ENCODE measurements at regions not wholly inside any gene's neighbourhood (a gene's known extent, or its start where the extent isn't known, plus 50 kb on each side); places are given as distances from the start of the nearest gene placed in this dataset.

GRCh38 chr14:97697772-97698171, 900.6 kb downstream of the VRK1 start (continued):
- TF ChIP-seq, protein P1, sequence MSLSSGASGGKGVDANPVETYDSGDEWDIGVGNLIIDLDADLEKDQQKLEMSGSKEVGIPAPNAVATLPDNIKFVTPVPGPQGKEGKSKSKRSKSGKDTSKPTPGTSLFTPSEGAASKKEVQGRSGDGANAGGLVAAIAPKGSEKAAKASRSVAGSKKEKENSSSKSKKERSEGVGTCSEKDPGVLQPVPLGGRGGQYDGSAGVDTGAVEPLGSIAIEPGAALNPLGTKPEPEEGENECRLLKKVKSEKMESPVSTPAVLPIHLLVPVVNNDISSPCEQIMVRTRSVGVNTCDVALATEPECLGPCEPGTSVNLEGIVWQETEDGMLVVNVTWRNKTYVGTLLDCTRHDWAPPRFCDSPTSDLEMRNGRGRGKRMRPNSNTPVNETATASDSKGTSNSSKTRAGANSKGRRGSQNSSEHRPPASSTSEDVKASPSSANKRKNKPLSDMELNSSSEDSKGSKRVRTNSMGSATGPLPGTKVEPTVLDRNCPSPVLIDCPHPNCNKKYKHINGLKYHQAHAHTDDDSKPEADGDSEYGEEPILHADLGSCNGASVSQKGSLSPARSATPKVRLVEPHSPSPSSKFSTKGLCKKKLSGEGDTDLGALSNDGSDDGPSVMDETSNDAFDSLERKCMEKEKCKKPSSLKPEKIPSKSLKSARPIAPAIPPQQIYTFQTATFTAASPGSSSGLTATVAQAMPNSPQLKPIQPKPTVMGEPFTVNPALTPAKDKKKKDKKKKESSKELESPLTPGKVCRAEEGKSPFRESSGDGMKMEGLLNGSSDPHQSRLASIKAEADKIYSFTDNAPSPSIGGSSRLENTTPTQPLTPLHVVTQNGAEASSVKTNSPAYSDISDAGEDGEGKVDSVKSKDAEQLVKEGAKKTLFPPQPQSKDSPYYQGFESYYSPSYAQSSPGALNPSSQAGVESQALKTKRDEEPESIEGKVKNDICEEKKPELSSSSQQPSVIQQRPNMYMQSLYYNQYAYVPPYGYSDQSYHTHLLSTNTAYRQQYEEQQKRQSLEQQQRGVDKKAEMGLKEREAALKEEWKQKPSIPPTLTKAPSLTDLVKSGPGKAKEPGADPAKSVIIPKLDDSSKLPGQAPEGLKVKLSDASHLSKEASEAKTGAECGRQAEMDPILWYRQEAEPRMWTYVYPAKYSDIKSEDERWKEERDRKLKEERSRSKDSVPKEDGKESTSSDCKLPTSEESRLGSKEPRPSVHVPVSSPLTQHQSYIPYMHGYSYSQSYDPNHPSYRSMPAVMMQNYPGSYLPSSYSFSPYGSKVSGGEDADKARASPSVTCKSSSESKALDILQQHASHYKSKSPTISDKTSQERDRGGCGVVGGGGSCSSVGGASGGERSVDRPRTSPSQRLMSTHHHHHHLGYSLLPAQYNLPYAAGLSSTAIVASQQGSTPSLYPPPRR (CRISPR knock-in tag; IDR thresholded peaks at IDR 0.05; ENCODE audit: borderline replicate concordance) = no peak
- TF ChIP-seq, protein P2, sequence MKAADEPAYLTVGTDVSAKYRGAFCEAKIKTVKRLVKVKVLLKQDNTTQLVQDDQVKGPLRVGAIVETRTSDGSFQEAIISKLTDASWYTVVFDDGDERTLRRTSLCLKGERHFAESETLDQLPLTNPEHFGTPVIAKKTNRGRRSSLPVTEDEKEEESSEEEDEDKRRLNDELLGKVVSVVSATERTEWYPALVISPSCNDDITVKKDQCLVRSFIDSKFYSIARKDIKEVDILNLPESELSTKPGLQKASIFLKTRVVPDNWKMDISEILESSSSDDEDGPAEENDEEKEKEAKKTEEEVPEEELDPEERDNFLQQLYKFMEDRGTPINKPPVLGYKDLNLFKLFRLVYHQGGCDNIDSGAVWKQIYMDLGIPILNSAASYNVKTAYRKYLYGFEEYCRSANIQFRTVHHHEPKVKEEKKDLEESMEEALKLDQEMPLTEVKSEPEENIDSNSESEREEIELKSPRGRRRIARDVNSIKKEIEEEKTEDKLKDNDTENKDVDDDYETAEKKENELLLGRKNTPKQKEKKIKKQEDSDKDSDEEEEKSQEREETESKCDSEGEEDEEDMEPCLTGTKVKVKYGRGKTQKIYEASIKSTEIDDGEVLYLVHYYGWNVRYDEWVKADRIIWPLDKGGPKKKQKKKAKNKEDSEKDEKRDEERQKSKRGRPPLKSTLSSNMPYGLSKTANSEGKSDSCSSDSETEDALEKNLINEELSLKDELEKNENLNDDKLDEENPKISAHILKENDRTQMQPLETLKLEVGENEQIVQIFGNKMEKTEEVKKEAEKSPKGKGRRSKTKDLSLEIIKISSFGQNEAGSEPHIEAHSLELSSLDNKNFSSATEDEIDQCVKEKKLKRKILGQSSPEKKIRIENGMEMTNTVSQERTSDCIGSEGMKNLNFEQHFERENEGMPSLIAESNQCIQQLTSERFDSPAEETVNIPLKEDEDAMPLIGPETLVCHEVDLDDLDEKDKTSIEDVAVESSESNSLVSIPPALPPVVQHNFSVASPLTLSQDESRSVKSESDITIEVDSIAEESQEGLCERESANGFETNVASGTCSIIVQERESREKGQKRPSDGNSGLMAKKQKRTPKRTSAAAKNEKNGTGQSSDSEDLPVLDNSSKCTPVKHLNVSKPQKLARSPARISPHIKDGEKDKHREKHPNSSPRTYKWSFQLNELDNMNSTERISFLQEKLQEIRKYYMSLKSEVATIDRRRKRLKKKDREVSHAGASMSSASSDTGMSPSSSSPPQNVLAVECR (CRISPR knock-in tag; IDR thresholded peaks at IDR 0.05; ENCODE audit: borderline replicate concordance) = no peak
- no peak for TF ChIP-seq BRF2 (CRISPR knock-in tag; IDR thresholded peaks at IDR 0.05)
- TF ChIP-seq ZNF746 (CRISPR knock-in tag; IDR thresholded peaks at IDR 0.05) = no peak
- TF ChIP-seq SNRNP70 (IDR thresholded peaks at IDR 0.05; ENCODE audit: low read depth, low read length) = no peak
- no peak for TF ChIP-seq MAFK (conservative IDR thresholded peaks at IDR 0.05 in 1 of 2, IDR thresholded peaks at IDR 0.05 in 1 of 2; ENCODE audit: low read length in 2 of 2)
- no peak for TF ChIP-seq ZNF574 (CRISPR knock-in tag; IDR thresholded peaks at IDR 0.05)
- TF ChIP-seq KDM5B (CRISPR knock-in tag; IDR thresholded peaks at IDR 0.05; ENCODE audit: borderline replicate concordance) = no peak
- TF ChIP-seq ZSCAN9 (CRISPR knock-in tag; IDR thresholded peaks at IDR 0.05; ENCODE audit: borderline replicate concordance) = no peak
- TF ChIP-seq CBX1 (IDR thresholded peaks at IDR 0.05; ENCODE audit: low read depth) = no peak

Measured in HepG2 (cell line).